ENCODE measurements at regions not wholly inside any gene's neighbourhood (a gene's known extent, or its start where the extent isn't known, plus 50 kb on each side); places are given as distances from the start of the nearest gene placed in this dataset.

GRCh38 chr1:227459326-227459841 is 104.0 kb upstream of the ZNF678 start:
- intact Hi-C loops (cut with micrococcal nuclease) (loop anchor here (10.0 kb wide), 1 partner anchor 485 kb away; the partner anchor contains the start of gene WNT9A), in situ Hi-C loops (cut with MboI) (no loop called here)

More at GRCh38 chr1:227459326-227459841, 104.0 kb upstream of the ZNF678 start:
- Histone ChIP-seq H3K4me1 (replicated peaks in 1 of 2; ENCODE audit: control insufficient read depth in 2 of 2, insufficient read depth in 2 of 2, low read length in 2 of 2) (no peaks in the 10 kb centered on the region), H3K9me1 (ENCODE audit: control insufficient read depth, insufficient read depth, low read length) (no peaks in the 10 kb centered on the region), H3K27me3 (ENCODE audit: control insufficient read depth in 2 of 2, insufficient read depth in 2 of 2, low read length in 2 of 2) (peaks cover 23 to 25% of the 10 kb centered on the region in 2 experiments), H3K79me2 (ENCODE audit: control insufficient read depth, insufficient read depth, low read length) (no peaks in the 10 kb centered on the region), H2AFZ (ENCODE audit: low read depth, low read length) (no peak overlapping the region), H3K36me3 (ENCODE audit: control insufficient read depth, insufficient read depth, low read length) (no peaks in the 10 kb centered on the region), H3K27ac (ENCODE audit: extremely low read depth, low read depth, low read length) (no peak overlapping the region), H3K9me3 (replicated peaks; ENCODE audit: control insufficient read depth, insufficient read depth, low read depth, low read length) (no peaks in the 10 kb centered on the region), H3K9ac (ENCODE audit: insufficient read depth in 1 of 2, low read depth in 2 of 2, low read length in 2 of 2) (no peak overlapping the region), H3K4me2 (ENCODE audit: insufficient read depth, low read length) (no peak overlapping the region), H4K20me1 (replicated peaks; ENCODE audit: control insufficient read depth, insufficient read depth, low read length) (no peaks in the 10 kb centered on the region), H3K4me3 (no peak overlapping the region)
- TF ChIP-seq ZNF121 (CRISPR knock-in tag; conservative IDR thresholded peaks at IDR 0.05) (no peak), POLR3G (IDR thresholded peaks at IDR 0.05; ENCODE audit: extremely low read depth, insufficient read length, insufficient replicate concordance) (no peak), HMGXB4 (CRISPR knock-in tag; IDR thresholded peaks at IDR 0.05) (no peak)
- ChIA-PET POLR2A (interaction anchor here (1.1 kb wide), 1 partner anchor 8 kb away, joined by 4 read pairs; no protein-coding TSS in a partner anchor), CTCF (ENCODE audit: low intra/inter-chr PET ratio) (no interaction called here)
- FAIRE-seq (no peak), ATAC-seq (no peak), DNase-seq (ENCODE audit: extremely low read depth in 1 of 4, low spot score in 3 of 4) (no peak)
- no TSS peak for BruUV-seq (replicated peaks)
